Urinary bladder (tissue), 3 donors: ENCODE measurements at regions not wholly inside any gene's neighbourhood (a gene's known extent, or its start where the extent isn't known, plus 50 kb on each side); places are given as distances from the start of the nearest gene placed in this dataset.

Experiments
- DNase-seq: peaks from one replicate; pipeline ENCODE4 v3.0.0-alpha.2; 2015; ENCODE audit errors: extremely low spot score
- H3K27ac ChIP-seq: one replicate; pipeline ENCODE4 v1.5.1; 2013; ENCODE audit warnings: low read depth, mild to moderate bottlenecking, moderate library complexity
- H3K36me3 ChIP-seq: one replicate; pipeline ENCODE4 v1.6.1; 2013; ENCODE audit warnings: mild to moderate bottlenecking, moderate library complexity; ENCODE audit not compliant: insufficient read depth
- H3K4me1 ChIP-seq: one replicate; pipeline ENCODE4 v1.6.1; 2013; ENCODE audit warnings: mild to moderate bottlenecking, moderate library complexity; ENCODE audit not compliant: insufficient read depth
- H3K4me3 ChIP-seq: one replicate; pipeline ENCODE4 v1.5.1; 2013; ENCODE audit warnings: low read depth, low read length
- WGBS: extraction: QIAGEN DNeasy Blood & Tissue Kit; methylation state at CpG from one replicate; pipeline ENCODE4 v1.1.7; 2013; 5-methylcytosine and 5-hydroxymethylcytosine counted together
- donor health status: healthy with polysubstance abuse.
- donor health status: healthy.

GRCh38 chr10:2978111-2978510 lies 89.2 kb upstream of the PFKP start:
- H3K4me3 ChIP-seq, result no peak overlapping the region
- 23% methylated on average over 2 of the region's 2 CpGs for WGBS
- no peak overlapping the region for H3K27ac ChIP-seq
- peak; percentile 33 for DNase-seq
- no peaks in the 10 kb centered on the region for H3K4me1 ChIP-seq
- H3K36me3 ChIP-seq, result no peaks in the 10 kb centered on the region

- Histone ChIP-seq H3K27ac (no peak overlapping the region), H3K36me3 (no peaks in the 10 kb centered on the region), H3K4me3 (no peak overlapping the region), H3K4me1 (no peaks in the 10 kb centered on the region)
- DNase-seq, result no peak
- 86% methylated on average over 12 of the region's 12 CpGs for WGBS
These were observed 92.7 kb upstream of the PFKP start for GRCh38 chr10:2974503-2975207.

- WGBS, result 82% methylated on average over 3 of the region's 3 CpGs
- H3K4me1 ChIP-seq, result no peaks in the 10 kb centered on the region
- no peak overlapping the region for H3K27ac ChIP-seq
- no peak overlapping the region for H3K4me3 ChIP-seq
- no peaks in the 10 kb centered on the region for H3K36me3 ChIP-seq
- no peak for DNase-seq
These were observed 93.3 kb upstream of the PFKP start for GRCh38 chr10:2974083-2974482.

- DNase-seq, result no peak
- 93% methylated on average over 8 of the region's 8 CpGs for WGBS
- Histone ChIP-seq H3K4me1 (no peaks in the 10 kb centered on the region), H3K27ac (no peak overlapping the region), H3K4me3 (no peak overlapping the region), H3K36me3 (no peaks in the 10 kb centered on the region)
These were observed 94.5 kb upstream of the PFKP start for GRCh38 chr10:2972810-2973209.

- H3K27ac ChIP-seq, result no peak overlapping the region
These were observed 95.1 kb upstream of the PFKP start for GRCh38 chr10:2972216-2972615.

GRCh38 chr10:2970190-2970823 lies 97.0 kb upstream of the PFKP start:
- no peak overlapping the region for H3K27ac ChIP-seq
- H3K4me1 ChIP-seq, result no peaks in the 10 kb centered on the region
- H3K36me3 ChIP-seq, result no peaks in the 10 kb centered on the region
- DNase-seq, result no peak
- no peak overlapping the region for H3K4me3 ChIP-seq
- WGBS, result 83% methylated on average over 7 of the region's 7 CpGs

More at GRCh38 chr10:2972216-2972615, 95.1 kb upstream of the PFKP start:
- no peak for DNase-seq
- H3K36me3 ChIP-seq, result no peaks in the 10 kb centered on the region
- no peak overlapping the region for H3K4me3 ChIP-seq
- H3K4me1 ChIP-seq, result no peaks in the 10 kb centered on the region
- WGBS, result 75% methylated on average over 7 of the region's 7 CpGs

GRCh38 chr10:2968401-2969058 lies 98.8 kb upstream of the PFKP start:
- WGBS, result 58% methylated on average over 9 of the region's 9 CpGs
- H3K36me3 ChIP-seq, result no peaks in the 10 kb centered on the region
- no peaks in the 10 kb centered on the region for H3K4me1 ChIP-seq
- no peak overlapping the region for H3K4me3 ChIP-seq
- no peak for DNase-seq
- no peak overlapping the region for H3K27ac ChIP-seq

- Histone ChIP-seq H3K36me3 (no peaks in the 10 kb centered on the region), H3K4me3 (no peak overlapping the region), H3K4me1 (no peaks in the 10 kb centered on the region), H3K27ac (no peak overlapping the region)
- DNase-seq, result no peak
- WGBS, result 76% methylated on average over 4 of the region's 4 CpGs
These were observed 101.2 kb upstream of the PFKP start for GRCh38 chr10:2966134-2966533.

- H3K4me1 ChIP-seq, result no peaks in the 10 kb centered on the region
- no peak for DNase-seq
- H3K4me3 ChIP-seq, result no peak overlapping the region
- no peaks in the 10 kb centered on the region for H3K36me3 ChIP-seq
- no peak overlapping the region for H3K27ac ChIP-seq
- WGBS, result 79% methylated on average over 5 of the region's 5 CpGs
These were observed 102.6 kb upstream of the PFKP start for GRCh38 chr10:2964632-2965296.

- no peak for DNase-seq
- 21% methylated on average over 3 of the region's 3 CpGs for WGBS
- no peaks in the 10 kb centered on the region for H3K36me3 ChIP-seq
- H3K27ac ChIP-seq, result no peak overlapping the region
- no peaks in the 10 kb centered on the region for H3K4me1 ChIP-seq
- H3K4me3 ChIP-seq, result no peak overlapping the region
These were observed 103.3 kb upstream of the PFKP start for GRCh38 chr10:2963889-2964631.

- Histone ChIP-seq H3K36me3 (no peaks in the 10 kb centered on the region), H3K4me1 (no peaks in the 10 kb centered on the region), H3K4me3 (no peak overlapping the region), H3K27ac (no peak overlapping the region)
- 92% methylated on average over 1 of the region's 1 CpG for WGBS
- no peak for DNase-seq
These were observed 105.2 kb upstream of the PFKP start for GRCh38 chr10:2962194-2962593.

GRCh38 chr10:2958659-2959058 lies 108.7 kb upstream of the PFKP start:
- Histone ChIP-seq H3K27ac (no peak overlapping the region), H3K36me3 (no peaks in the 10 kb centered on the region), H3K4me3 (no peak overlapping the region), H3K4me1 (no peaks in the 10 kb centered on the region)
- DNase-seq, result no peak
- WGBS, result 70% methylated on average over 6 of the region's 6 CpGs

- no peak for DNase-seq
- WGBS, result 84% methylated on average over 2 of the region's 2 CpGs
- no peak overlapping the region for H3K4me3 ChIP-seq
- H3K36me3 ChIP-seq, result no peaks in the 10 kb centered on the region
- no peak overlapping the region for H3K27ac ChIP-seq
- no peaks in the 10 kb centered on the region for H3K4me1 ChIP-seq
These were observed 109.6 kb upstream of the PFKP start for GRCh38 chr10:2957785-2958184.
